ENCODE measurements at regions not wholly inside any gene's neighbourhood (a gene's known extent, or its start where the extent isn't known, plus 50 kb on each side); places are given as distances from the start of the nearest gene placed in this dataset.

- Histone ChIP-seq H3K36me3 (no peaks in the 10 kb centered on the region), H3K27ac (no peak overlapping the region), H3K9me3 (peaks cover 0 to 12% (median 0%) of the 10 kb centered on the region in 11 donors), H3K4me1 (peaks cover 0 to 10% (median 0%) of the 10 kb centered on the region in 9 donors), H3K4me3 (no peak overlapping the region), H3K27me3 (no peaks in the 10 kb centered on the region)
- DNase-seq = no peak
- no peak for TF ChIP-seq CTCF (IDR thresholded peaks at IDR 0.05)
- ATAC-seq = no peak
- WGBS, 2 donors = 52 to 68% methylated on average over 3 of the region's 3 CpGs
- intact Hi-C loops (cut with DNase I) = no loop called here
Measured at GRCh38 chr4:11636031-11636430, 207.3 kb upstream of the HS3ST1 start.

DNA sequence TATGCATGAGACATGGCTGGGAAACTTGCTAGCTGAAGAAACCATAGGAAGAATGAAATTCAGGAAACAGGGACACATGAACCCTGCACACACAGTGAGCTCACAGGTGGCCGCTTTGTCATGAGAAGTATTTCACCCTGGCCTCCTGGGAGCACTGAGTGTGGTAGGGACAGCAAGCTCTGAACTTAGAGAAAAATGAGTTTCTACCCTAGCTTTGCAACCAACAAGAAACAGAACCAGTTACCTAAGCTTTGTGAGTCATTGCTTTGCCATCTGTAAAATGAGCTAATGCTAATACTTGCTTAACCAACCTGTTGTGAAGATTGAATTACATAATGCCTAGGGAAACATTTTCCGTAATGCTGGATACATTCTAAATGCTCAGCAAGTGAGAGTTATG, 206.6 kb upstream of the HS3ST1 start:
- 90 to 97% methylated on average over 2 of the region's 2 CpGs for WGBS, 2 donors
- ATAC-seq = no peak

GRCh38 chr4:11634283-11634682, 205.6 kb upstream of the HS3ST1 start:
- no peaks in the 10 kb centered on the region for H3K27me3 ChIP-seq
- no peak for TF ChIP-seq CTCF (IDR thresholded peaks at IDR 0.05)
- H3K27ac ChIP-seq = no peak overlapping the region
- 81 to 83% methylated on average over 2 of the region's 2 CpGs for WGBS, 2 donors
- H3K9me3 ChIP-seq = peaks cover 0 to 11% (median 0%) of the 10 kb centered on the region in 11 donors
- peaks cover 0 to 10% (median 0%) of the 10 kb centered on the region in 9 donors for H3K4me1 ChIP-seq
- ATAC-seq (no peak), DNase-seq (no peak)
- intact Hi-C loops (cut with DNase I) = no loop called here
- no peak overlapping the region for H3K4me3 ChIP-seq
- H3K36me3 ChIP-seq = no peaks in the 10 kb centered on the region

More for the DNA sequence above, 206.6 kb upstream of the HS3ST1 start:
- intact Hi-C loops (cut with DNase I) = no loop called here
- no peak for DNase-seq
- H3K4me3 ChIP-seq = no peak overlapping the region
- no peak for TF ChIP-seq CTCF (IDR thresholded peaks at IDR 0.05)
- H3K4me1 ChIP-seq = peaks cover 0 to 10% (median 0%) of the 10 kb centered on the region in 9 donors
- no peak overlapping the region for H3K27ac ChIP-seq
- peaks cover 0 to 12% (median 0%) of the 10 kb centered on the region in 11 donors for H3K9me3 ChIP-seq
- no peaks in the 10 kb centered on the region for H3K36me3 ChIP-seq
- H3K27me3 ChIP-seq = no peaks in the 10 kb centered on the region

- H3K27ac ChIP-seq = no peak overlapping the region
- H3K4me3 ChIP-seq = no peak overlapping the region
- no peak for DNase-seq
- H3K27me3 ChIP-seq = no peaks in the 10 kb centered on the region
- intact Hi-C loops (cut with DNase I) = no loop called here
- H3K36me3 ChIP-seq = no peaks in the 10 kb centered on the region
- TF ChIP-seq CTCF (IDR thresholded peaks at IDR 0.05) = no peak
- no peak for ATAC-seq
- 73 to 83% methylated on average over 4 of the region's 4 CpGs for WGBS, 2 donors
- H3K9me3 ChIP-seq = peaks cover 0 to 2% (median 0%) of the 10 kb centered on the region in 11 donors
- peaks cover 0 to 10% (median 0%) of the 10 kb centered on the region in 9 donors for H3K4me1 ChIP-seq
Measured at GRCh38 chr4:11633430-11633829, 204.7 kb upstream of the HS3ST1 start.
